SHP77 (cell line): ENCODE measurements at regions not wholly inside any gene's neighbourhood (a gene's known extent, or its start where the extent isn't known, plus 50 kb on each side); places are given as distances from the start of the nearest gene placed in this dataset.
"Not testable (repeated sequence)": the region's sequence is repeated elsewhere in the genome, so short reads cannot be mapped to it uniquely, and the experiment has no call there.

Experiments
- DNase-seq, 2 experiments: peaks; one replicate each; lab custom pipeline; 2025; lab: John Stamatoyannopoulos, UW

DNA sequence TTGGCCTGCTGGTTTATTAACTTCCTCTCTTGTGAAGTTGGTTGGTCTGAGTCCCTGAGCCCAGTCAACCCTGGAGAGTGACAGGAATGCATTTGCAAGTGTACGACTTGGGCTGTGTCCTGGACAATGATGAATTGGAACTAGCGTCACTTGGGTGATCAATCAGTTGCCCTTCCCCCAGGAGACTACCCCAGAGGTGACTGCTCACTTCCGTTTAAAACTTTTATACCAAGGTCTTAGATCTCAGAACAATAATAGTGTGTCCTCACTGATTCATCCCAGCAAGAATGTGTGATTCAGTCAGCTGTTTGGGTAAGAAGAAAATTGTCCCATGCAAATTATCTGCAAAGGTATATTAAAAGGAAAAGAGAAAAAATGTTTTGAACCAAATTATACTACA is 102.9 kb upstream of the ARMC3 start:
- no peak for DNase-seq

DNA sequence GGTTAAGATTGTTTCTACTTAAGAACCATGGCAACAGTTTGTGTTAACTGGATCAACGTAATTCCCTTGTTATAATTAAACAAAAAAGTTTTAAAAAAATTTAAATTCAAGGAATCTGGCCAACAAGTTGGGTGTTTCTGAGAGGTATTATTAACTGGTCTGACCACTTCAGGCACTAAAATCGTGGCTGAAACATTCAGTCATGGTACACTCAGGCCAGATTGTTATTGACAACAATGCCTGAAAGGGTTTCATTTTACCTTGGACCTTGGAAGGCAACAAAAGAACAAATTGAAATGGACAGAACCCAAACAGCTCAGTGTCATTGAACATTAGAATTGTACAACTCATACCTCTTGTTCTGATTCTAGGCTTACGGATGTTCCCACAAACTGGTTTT is 103.3 kb upstream of the ARMC3 start:
- no peak for DNase-seq

DNA sequence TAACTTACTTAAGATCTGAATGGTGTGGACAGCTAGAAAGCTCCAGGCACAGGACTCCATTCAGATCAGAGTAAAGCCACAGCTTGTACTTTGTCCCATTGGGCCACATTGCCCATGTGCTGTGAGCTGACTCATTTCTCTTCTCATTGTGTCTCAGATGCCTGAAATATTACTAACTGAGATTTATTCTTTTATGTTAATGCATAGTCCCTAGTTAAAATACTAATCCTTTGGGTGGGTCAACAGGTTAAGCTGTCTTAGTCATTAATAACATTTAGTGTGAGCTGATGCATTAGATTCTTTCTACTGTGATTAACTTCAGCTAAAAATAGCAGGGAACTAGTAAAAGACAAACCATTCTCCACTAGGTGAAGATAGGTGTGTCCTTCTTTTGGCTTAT is 104.7 kb upstream of the ARMC3 start:
- DNase-seq = no peak

DNA sequence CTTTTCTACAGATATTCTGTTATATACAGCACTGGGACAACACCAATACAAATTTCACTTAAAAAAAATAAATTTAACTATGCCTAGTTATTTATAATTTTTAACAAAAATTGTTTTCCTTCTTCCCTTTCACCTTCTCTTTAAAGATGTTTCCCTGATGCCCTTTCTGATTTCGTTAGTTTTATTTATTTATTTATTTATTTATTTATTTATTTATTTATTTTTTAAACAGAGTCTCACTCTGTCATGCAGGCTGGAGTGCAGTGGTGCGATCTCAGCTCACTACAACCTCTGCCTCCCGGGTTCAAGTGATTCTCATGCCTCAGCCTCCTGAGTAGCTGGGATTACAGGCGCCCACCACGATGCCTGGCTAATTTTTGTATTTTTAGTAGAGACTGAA is 105.9 kb upstream of the ARMC3 start:
- DNase-seq = not testable (repeated sequence)

DNA sequence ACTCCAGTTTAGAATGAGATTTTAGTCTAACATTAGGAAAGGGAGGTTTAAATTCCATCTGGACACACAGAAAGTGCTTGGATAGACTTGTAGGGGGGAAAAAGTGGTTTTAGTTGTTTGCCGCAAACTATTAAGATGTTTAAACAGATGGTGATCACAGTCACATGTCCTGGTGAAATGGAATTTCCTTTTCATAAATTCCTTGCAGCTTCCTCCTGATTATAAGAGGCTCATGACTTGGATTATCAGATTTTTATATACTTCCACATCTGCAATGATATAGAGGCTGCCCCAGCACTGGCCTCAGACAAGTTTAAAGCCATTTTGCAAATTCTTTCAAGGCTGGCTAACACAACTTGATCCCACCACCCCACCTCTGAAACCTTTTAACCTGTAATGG is 106.4 kb upstream of the ARMC3 start:
- no peak for DNase-seq

- DNase-seq = peak in 1 of 2 experiments; percentile 29
Observed at GRCh38 chr10:22816298-22816653, 101.9 kb upstream of the PIP4K2A start.

GRCh38 chr10:22810643-22811465 is 96.5 kb upstream of the PIP4K2A start:
- DNase-seq = no peak

- no peak for DNase-seq
Observed at GRCh38 chr10:22807238-22807637, 92.9 kb upstream of the PIP4K2A start.

- DNase-seq = peak; percentile 88 to 95
Observed at GRCh38 chr10:22805304-22805703, 90.9 kb upstream of the PIP4K2A start.

DNA sequence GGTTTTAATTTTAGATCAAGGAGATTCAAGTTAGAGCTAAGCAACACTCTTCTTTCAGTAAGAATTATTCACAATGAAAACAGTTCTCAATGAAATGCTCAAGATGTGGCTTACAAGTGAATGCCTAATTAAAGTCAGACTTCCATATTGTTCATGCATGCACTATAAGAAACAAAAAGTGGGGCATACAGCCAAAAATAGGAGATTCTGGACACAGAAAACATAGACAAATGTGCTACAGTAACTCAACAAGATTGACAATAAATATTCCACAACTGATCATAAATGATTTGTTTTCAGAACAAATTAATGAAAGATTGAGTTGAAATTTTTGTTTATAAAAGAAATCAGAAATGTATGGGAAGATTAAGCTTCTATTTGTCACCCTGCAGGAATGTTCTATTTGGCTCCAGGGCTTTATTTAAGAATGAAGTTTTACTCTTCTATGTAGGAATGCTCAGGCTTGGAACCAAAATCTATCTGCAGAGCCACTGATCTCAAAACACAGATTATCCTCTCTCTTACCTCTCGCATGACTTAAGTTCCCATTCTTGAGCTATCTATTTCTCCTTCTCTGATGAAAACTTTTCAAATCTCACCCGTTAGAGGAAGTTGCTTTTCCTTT is 89.0 kb upstream of the PIP4K2A start:
- no peak for DNase-seq

- DNase-seq = no peak
Observed at GRCh38 chr10:22801785-22802184, 87.4 kb upstream of the PIP4K2A start.

DNA sequence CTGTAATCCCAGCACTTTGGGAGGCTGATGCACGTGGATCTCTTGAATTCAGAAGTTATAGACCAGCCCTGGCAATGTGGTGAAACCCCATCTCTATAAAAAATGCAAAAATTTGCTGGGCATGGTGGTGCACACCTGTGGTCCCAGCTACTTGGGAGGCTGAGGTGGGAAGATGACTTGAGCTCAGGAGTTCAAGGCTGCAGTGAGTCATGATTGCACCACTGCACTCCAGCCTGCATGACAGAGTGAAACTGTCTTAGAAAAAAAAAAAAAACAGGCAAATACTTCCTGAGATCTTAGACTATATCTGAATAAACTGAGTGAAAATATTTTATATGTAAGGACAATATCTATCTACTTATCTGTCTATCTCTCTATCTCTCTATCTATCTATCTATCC is 83.4 kb upstream of the PIP4K2A start:
- DNase-seq = not testable (repeated sequence)

GRCh38 chr10:22795546-22795945 is 81.2 kb upstream of the PIP4K2A start:
- no peak for DNase-seq

DNA sequence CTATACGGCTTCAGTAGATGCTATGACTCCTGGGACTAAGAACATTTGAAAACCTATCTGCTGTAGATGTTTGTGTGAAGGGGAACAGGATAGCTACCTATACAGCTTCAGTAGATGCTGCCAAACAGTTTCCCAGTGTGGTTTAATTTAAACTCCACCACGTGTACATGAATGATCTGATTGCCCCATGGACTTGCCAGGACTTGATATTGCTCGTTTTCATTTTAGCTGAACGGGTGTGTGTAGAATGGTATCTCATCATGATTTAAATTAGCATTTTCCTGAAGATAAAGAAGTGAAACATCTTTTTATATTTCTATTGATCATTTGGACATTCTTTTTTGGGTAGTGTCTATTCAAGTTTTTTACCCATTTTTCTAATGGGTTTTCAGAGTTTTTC is 77.8 kb upstream of the PIP4K2A start:
- no peak for DNase-seq

- DNase-seq = no peak
Observed at GRCh38 chr10:22791665-22792064, 77.3 kb upstream of the PIP4K2A start.

GRCh38 chr10:22784668-22785067 is 70.3 kb upstream of the PIP4K2A start:
- DNase-seq = no peak

DNA sequence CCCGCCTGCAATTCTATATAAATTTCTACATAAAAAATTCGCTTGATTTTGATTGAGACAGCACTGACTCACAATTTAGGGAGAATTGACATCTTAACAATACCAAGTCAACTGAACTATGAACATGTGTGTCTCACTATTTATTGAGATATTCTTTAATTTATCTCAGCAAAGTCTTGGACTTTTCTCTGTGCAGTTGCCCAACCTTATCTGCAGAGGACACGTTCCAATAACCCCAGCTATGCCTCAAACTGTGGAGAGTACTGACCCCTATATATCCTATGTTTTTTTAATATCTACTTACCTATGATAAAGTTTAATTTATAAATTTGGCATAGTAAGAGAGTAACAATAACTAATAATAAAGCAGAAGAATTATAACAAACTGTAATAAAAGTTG is 69.4 kb upstream of the PIP4K2A start:
- DNase-seq = no peak

DNA sequence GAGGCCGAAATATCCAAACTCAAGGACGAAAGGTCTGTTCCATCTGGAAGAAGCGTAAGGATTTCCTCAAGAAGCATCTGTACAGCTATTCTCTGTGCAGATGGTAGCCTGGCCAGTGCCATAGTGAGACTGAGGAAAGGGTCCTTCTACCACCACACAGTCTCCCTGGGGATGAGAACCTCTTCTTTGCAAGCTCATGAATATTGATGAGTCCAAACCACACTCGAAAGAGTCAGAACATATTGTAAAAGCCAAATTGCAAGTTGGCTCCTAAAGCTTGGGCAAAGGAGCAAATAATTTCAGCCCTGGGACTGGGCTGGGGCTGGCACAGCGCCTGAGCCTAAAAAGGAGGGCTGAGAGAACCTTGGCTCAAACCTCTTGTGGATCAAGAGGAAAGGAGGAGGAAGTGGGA is 66.1 kb upstream of the PIP4K2A start:
- DNase-seq = no peak

GRCh38 chr10:22779331-22780019 is 65.1 kb upstream of the PIP4K2A start:
- DNase-seq = no peak

- DNase-seq = no peak
Observed at GRCh38 chr10:22774102-22774501, 59.7 kb upstream of the PIP4K2A start.

- DNase-seq = not testable (repeated sequence)
Observed at GRCh38 chr10:22771631-22772030, 57.3 kb upstream of the PIP4K2A start.

- DNase-seq = no peak
Observed at GRCh38 chr10:22770270-22770669, 55.9 kb upstream of the PIP4K2A start.

DNA sequence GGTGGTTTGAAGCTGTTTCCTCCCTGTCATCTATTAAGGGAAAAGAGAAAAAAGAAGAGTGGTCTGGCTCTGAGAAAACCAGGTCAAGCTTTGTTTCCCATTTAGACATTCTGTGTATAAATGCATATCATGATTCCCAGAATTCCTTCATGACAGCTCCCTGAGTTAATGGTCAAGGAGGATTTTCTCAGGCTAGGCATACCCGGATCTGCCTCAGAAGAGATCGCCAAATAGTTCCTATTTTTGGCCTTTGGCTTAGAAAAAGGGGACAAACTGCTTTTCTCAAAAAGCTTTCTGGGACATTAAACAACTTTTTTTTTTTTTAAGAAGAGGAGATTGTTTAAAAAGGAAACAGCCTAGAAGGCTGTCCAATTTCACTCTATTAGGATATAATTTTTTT is 53.5 kb upstream of the PIP4K2A start:
- DNase-seq = no peak
